ENCODE measurements at regions not wholly inside any gene's neighbourhood (a gene's known extent, or its start where the extent isn't known, plus 50 kb on each side); places are given as distances from the start of the nearest gene placed in this dataset.

GRCh38 chr16:35414563-35414962 is 1955.2 kb downstream of the TP53TG3F start:
- Histone ChIP-seq H3K9ac (ENCODE audit: insufficient read length, low read depth) (no peak overlapping the region), H3K9me3 (ENCODE audit: insufficient read depth, low read length) (no peaks in the 10 kb centered on the region)

GRCh38 chr16:35425270-35425669 is 1965.9 kb downstream of the TP53TG3F start:
- Histone ChIP-seq H3K4me3 (ENCODE audit: insufficient read length, low read depth) (no peak overlapping the region), H3K9me3 (ENCODE audit: insufficient read depth, low read length) (no peaks in the 10 kb centered on the region), H3K4me1 (ENCODE audit: insufficient read depth, insufficient read length) (no peaks in the 10 kb centered on the region), H3K27me3 (ENCODE audit: insufficient read depth, insufficient read length) (no peaks in the 10 kb centered on the region), H3K9ac (ENCODE audit: insufficient read length, low read depth) (no peak overlapping the region), H3K36me3 (ENCODE audit: insufficient read depth, insufficient read length, low read length) (no peaks in the 10 kb centered on the region)
- no peak for TF ChIP-seq ZNF274 (IDR thresholded peaks at IDR 0.05; ENCODE audit: low read depth, low read length)
- TF ChIP-seq YY1 (IDR thresholded peaks at IDR 0.05; ENCODE audit: insufficient read depth, insufficient read length): no peak
- TF ChIP-seq SUZ12 (IDR thresholded peaks at IDR 0.05; ENCODE audit: extremely low read depth, insufficient read depth, insufficient read length): no peak
- DNase-seq (ENCODE audit: low read depth, low spot score): no peak

More at GRCh38 chr16:35414563-35414962, 1955.2 kb downstream of the TP53TG3F start:
- Histone ChIP-seq H3K4me3 (ENCODE audit: insufficient read length, low read depth) (no peak overlapping the region), H3K36me3 (ENCODE audit: insufficient read depth, insufficient read length, low read length) (no peaks in the 10 kb centered on the region), H3K4me1 (ENCODE audit: insufficient read depth, insufficient read length) (no peaks in the 10 kb centered on the region), H3K27me3 (ENCODE audit: insufficient read depth, insufficient read length) (no peaks in the 10 kb centered on the region)
- TF ChIP-seq YY1 (IDR thresholded peaks at IDR 0.05; ENCODE audit: insufficient read depth, insufficient read length): no peak
- no peak for TF ChIP-seq SUZ12 (IDR thresholded peaks at IDR 0.05; ENCODE audit: extremely low read depth, insufficient read depth, insufficient read length)
- no peak for TF ChIP-seq ZNF274 (IDR thresholded peaks at IDR 0.05; ENCODE audit: low read depth, low read length)
- DNase-seq (ENCODE audit: low read depth, low spot score): no peak

- Histone ChIP-seq H3K27me3 (ENCODE audit: insufficient read depth, insufficient read length) (no peaks in the 10 kb centered on the region), H3K36me3 (ENCODE audit: insufficient read depth, insufficient read length, low read length) (no peaks in the 10 kb centered on the region), H3K9me3 (ENCODE audit: insufficient read depth, low read length) (no peaks in the 10 kb centered on the region), H3K4me3 (ENCODE audit: insufficient read length, low read depth) (no peak overlapping the region), H3K4me1 (ENCODE audit: insufficient read depth, insufficient read length) (no peaks in the 10 kb centered on the region), H3K9ac (ENCODE audit: insufficient read length, low read depth) (no peak overlapping the region)
- peak; percentile 23 for DNase-seq (ENCODE audit: low read depth, low spot score)
- no peak for TF ChIP-seq SUZ12 (IDR thresholded peaks at IDR 0.05; ENCODE audit: extremely low read depth, insufficient read depth, insufficient read length)
- no peak for TF ChIP-seq YY1 (IDR thresholded peaks at IDR 0.05; ENCODE audit: insufficient read depth, insufficient read length)
- no peak for TF ChIP-seq ZNF274 (IDR thresholded peaks at IDR 0.05; ENCODE audit: low read depth, low read length)
These were observed 1972.6 kb downstream of the TP53TG3F start for GRCh38 chr16:35431829-35432663.

- peaks cover 3% of the 10 kb centered on the region for H3K27me3 ChIP-seq (ENCODE audit: insufficient read depth, insufficient read length)
- no peak for TF ChIP-seq YY1 (IDR thresholded peaks at IDR 0.05; ENCODE audit: insufficient read depth, insufficient read length)
- TF ChIP-seq ZNF274 (IDR thresholded peaks at IDR 0.05; ENCODE audit: low read depth, low read length): no peak
- TF ChIP-seq SUZ12 (IDR thresholded peaks at IDR 0.05; ENCODE audit: extremely low read depth, insufficient read depth, insufficient read length): no peak
- no peak for DNase-seq (ENCODE audit: low read depth, low spot score)
- no peak overlapping the region for H3K9ac ChIP-seq (ENCODE audit: insufficient read length, low read depth)
- H3K4me1 ChIP-seq (ENCODE audit: insufficient read depth, insufficient read length): no peaks in the 10 kb centered on the region
- H3K4me3 ChIP-seq (ENCODE audit: insufficient read length, low read depth): no peak overlapping the region
- H3K36me3 ChIP-seq (ENCODE audit: insufficient read depth, insufficient read length, low read length): no peaks in the 10 kb centered on the region
- peaks cover 21% of the 10 kb centered on the region for H3K9me3 ChIP-seq (ENCODE audit: insufficient read depth, low read length)
These were observed 1981.5 kb downstream of the TP53TG3F start for GRCh38 chr16:35440875-35441274.

GRCh38 chr16:35447010-35447558 is 1987.7 kb downstream of the TP53TG3F start:
- Histone ChIP-seq H3K27me3 (ENCODE audit: insufficient read depth, insufficient read length) (no peaks in the 10 kb centered on the region), H3K4me1 (ENCODE audit: insufficient read depth, insufficient read length) (no peaks in the 10 kb centered on the region), H3K4me3 (ENCODE audit: insufficient read length, low read depth) (no peak overlapping the region), H3K9ac (ENCODE audit: insufficient read length, low read depth) (no peak overlapping the region), H3K9me3 (ENCODE audit: insufficient read depth, low read length) (peaks cover 75% of the 10 kb centered on the region), H3K36me3 (ENCODE audit: insufficient read depth, insufficient read length, low read length) (no peaks in the 10 kb centered on the region)
- DNase-seq (ENCODE audit: low read depth, low spot score): no peak
- TF ChIP-seq SUZ12 (IDR thresholded peaks at IDR 0.05; ENCODE audit: extremely low read depth, insufficient read depth, insufficient read length) (no peak), ZNF274 (IDR thresholded peaks at IDR 0.05; ENCODE audit: low read depth, low read length) (peak; percentile 62)

GRCh38 chr16:35449663-35450062 is 1990.3 kb downstream of the TP53TG3F start:
- peaks cover 66% of the 10 kb centered on the region for H3K9me3 ChIP-seq (ENCODE audit: insufficient read depth, low read length)
- no peak for DNase-seq (ENCODE audit: low read depth, low spot score)
- TF ChIP-seq SUZ12 (IDR thresholded peaks at IDR 0.05; ENCODE audit: extremely low read depth, insufficient read depth, insufficient read length): no peak
- no peak for TF ChIP-seq YY1 (IDR thresholded peaks at IDR 0.05; ENCODE audit: insufficient read depth, insufficient read length)
- no peak for TF ChIP-seq ZNF274 (IDR thresholded peaks at IDR 0.05; ENCODE audit: low read depth, low read length)
- no peak overlapping the region for H3K9ac ChIP-seq (ENCODE audit: insufficient read length, low read depth)
- H3K4me1 ChIP-seq (ENCODE audit: insufficient read depth, insufficient read length): no peaks in the 10 kb centered on the region
- H3K27me3 ChIP-seq (ENCODE audit: insufficient read depth, insufficient read length): no peaks in the 10 kb centered on the region
- no peak overlapping the region for H3K4me3 ChIP-seq (ENCODE audit: insufficient read length, low read depth)
- no peaks in the 10 kb centered on the region for H3K36me3 ChIP-seq (ENCODE audit: insufficient read depth, insufficient read length, low read length)

- peaks cover 57% of the 10 kb centered on the region for H3K9me3 ChIP-seq (ENCODE audit: insufficient read depth, low read length)
- H3K27me3 ChIP-seq (ENCODE audit: insufficient read depth, insufficient read length): no peaks in the 10 kb centered on the region
- H3K4me1 ChIP-seq (ENCODE audit: insufficient read depth, insufficient read length): no peaks in the 10 kb centered on the region
- no peak for TF ChIP-seq YY1 (IDR thresholded peaks at IDR 0.05; ENCODE audit: insufficient read depth, insufficient read length)
- no peak for TF ChIP-seq ZNF274 (IDR thresholded peaks at IDR 0.05; ENCODE audit: low read depth, low read length)
- no peak for TF ChIP-seq SUZ12 (IDR thresholded peaks at IDR 0.05; ENCODE audit: extremely low read depth, insufficient read depth, insufficient read length)
- no peak for DNase-seq (ENCODE audit: low read depth, low spot score)
- H3K36me3 ChIP-seq (ENCODE audit: insufficient read depth, insufficient read length, low read length): no peaks in the 10 kb centered on the region
- H3K4me3 ChIP-seq (ENCODE audit: insufficient read length, low read depth): no peak overlapping the region
- no peak overlapping the region for H3K9ac ChIP-seq (ENCODE audit: insufficient read length, low read depth)
These were observed 1991.2 kb downstream of the TP53TG3F start for GRCh38 chr16:35450648-35451047.

All from NT2/D1 (cell line).